LoVo (cell line): ENCODE measurements at regions not wholly inside any gene's neighbourhood (a gene's known extent, or its start where the extent isn't known, plus 50 kb on each side); places are given as distances from the start of the nearest gene placed in this dataset.
"Not testable (repeated sequence)": the region's sequence is repeated elsewhere in the genome, so short reads cannot be mapped to it uniquely, and the experiment has no call there.

Experiments
- DNase-seq: peaks from one replicate; pipeline ENCODE4 v3.0.0-alpha.2; 2016; ENCODE audit warnings: low spot score

- DNase-seq: no peak
These were observed 50.9 kb upstream of the PDE1A start for GRCh38 chr2:182477774-182478173.

- no peak for DNase-seq
These were observed 54.8 kb upstream of the PDE1A start for GRCh38 chr2:182481676-182482075.

GRCh38 chr2:182482511-182482910 is 55.7 kb upstream of the PDE1A start:
- DNase-seq: no peak

- DNase-seq: no peak
These were observed 69.8 kb upstream of the PDE1A start for GRCh38 chr2:182496596-182496995.

GRCh38 chr2:182499706-182500470 is 73.1 kb upstream of the PDE1A start:
- no peak for DNase-seq

- DNase-seq: no peak
These were observed 77.0 kb upstream of the PDE1A start for GRCh38 chr2:182503886-182504285.

GRCh38 chr2:182504903-182505302 is 78.1 kb upstream of the PDE1A start:
- no peak for DNase-seq

GRCh38 chr2:182506606-182507005 is 79.8 kb upstream of the PDE1A start:
- DNase-seq: no peak

- DNase-seq: not testable (repeated sequence)
These were observed 81.7 kb upstream of the PDE1A start for GRCh38 chr2:182508583-182508982.

GRCh38 chr2:182509216-182509615 is 82.4 kb upstream of the PDE1A start:
- DNase-seq: no peak

- DNase-seq: no peak
These were observed 94.9 kb upstream of the PDE1A start for GRCh38 chr2:182521453-182522404.

GRCh38 chr2:182522405-182522896 is 95.6 kb upstream of the PDE1A start:
- DNase-seq: no peak

GRCh38 chr2:182522972-182523473 is 96.2 kb upstream of the PDE1A start:
- no peak for DNase-seq

- DNase-seq: no peak
These were observed 103.8 kb upstream of the PDE1A start for GRCh38 chr2:182530636-182531035.

GRCh38 chr2:182540252-182540651 is 113.4 kb upstream of the PDE1A start:
- no peak for DNase-seq

- DNase-seq: no peak
These were observed 114.4 kb upstream of the PDE1A start for GRCh38 chr2:182541268-182541667.

GRCh38 chr2:182542501-182543258 is 115.8 kb upstream of the PDE1A start:
- DNase-seq: no peak

GRCh38 chr2:182543741-182544525 is 117.1 kb upstream of the PDE1A start:
- no peak for DNase-seq

- no peak for DNase-seq
These were observed 118.8 kb upstream of the PDE1A start for GRCh38 chr2:182545420-182546167.
